Activated naive CD4-positive, alpha-beta T cell treated with anti-CD3 and anti-CD28 coated beads, Interleukin-2, amount 50 U/mL, for 24 hours (primary cell): ENCODE measurements at regions not wholly inside any gene's neighbourhood (a gene's known extent, or its start where the extent isn't known, plus 50 kb on each side); places are given as distances from the start of the nearest gene placed in this dataset.
"Not testable (repeated sequence)": the region's sequence is repeated elsewhere in the genome, so short reads cannot be mapped to it uniquely, and the experiment has no call there.

ENCODE experiments used
- H3K27ac Mint-ChIP-seq: one replicate; pipeline ENCODE4 v1.8.0; 2021; ENCODE audit warnings: mild to moderate bottlenecking, mixed read lengths
- H3K27me3 Mint-ChIP-seq: one replicate; pipeline ENCODE4 v1.8.0; 2021; ENCODE audit warnings: mixed read lengths
- H3K36me3 Mint-ChIP-seq: one replicate; pipeline ENCODE4 v1.8.0; 2021; ENCODE audit warnings: mixed read lengths
- H3K4me1 Mint-ChIP-seq: one replicate; pipeline ENCODE4 v1.8.0; 2021; ENCODE audit warnings: mixed read lengths
- H3K4me3 Mint-ChIP-seq: one replicate; pipeline ENCODE4 v1.8.0; 2021; ENCODE audit warnings: mild to moderate bottlenecking, mixed read lengths
- H3K9me3 Mint-ChIP-seq: one replicate; pipeline ENCODE4 v1.8.0; 2021; ENCODE audit warnings: mixed read lengths

DNA sequence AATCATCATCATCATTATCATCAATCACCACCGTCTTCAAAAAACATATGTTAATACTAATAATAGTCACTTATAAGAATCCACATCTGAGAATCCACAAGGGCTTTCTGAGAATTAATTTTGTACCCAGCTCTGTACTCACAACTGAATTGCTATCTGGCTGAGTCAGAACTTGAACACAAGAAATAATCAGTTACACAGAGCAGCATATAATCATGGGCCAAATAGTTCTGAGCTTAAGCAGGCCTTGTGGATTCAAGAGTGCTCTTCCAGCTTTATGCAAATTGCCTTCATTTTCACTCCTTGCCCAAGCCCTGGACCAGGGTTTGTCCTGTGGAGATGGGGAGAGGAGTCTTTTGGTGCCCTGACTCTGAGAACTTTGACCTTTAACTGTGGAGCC lies 304.5 kb downstream of the ZNF248 start:
- no peak overlapping the region for H3K4me3 Mint-ChIP-seq
- no peaks in the 10 kb centered on the region for H3K9me3 Mint-ChIP-seq

DNA sequence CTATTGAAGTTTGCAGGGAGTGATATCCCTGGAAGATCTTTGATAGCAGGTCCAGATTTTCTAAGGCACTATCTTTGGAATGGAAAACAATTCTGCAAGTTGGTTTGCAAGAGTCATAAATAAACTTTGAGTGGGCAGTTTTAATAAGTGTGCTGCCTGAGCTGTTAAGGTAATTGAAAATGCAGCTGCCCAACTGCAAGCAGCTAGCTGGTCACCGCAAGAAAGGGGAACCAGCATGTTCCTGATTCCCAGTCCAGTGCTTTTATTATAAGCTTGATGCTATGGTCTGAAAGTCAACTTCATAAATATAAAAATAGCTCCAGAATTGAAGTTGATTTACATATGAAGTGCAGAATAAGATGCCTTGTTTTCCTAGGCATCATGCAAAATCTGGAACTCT lies 308.4 kb downstream of the ZNF248 start:
- no peaks in the 10 kb centered on the region for H3K9me3 Mint-ChIP-seq
- no peak overlapping the region for H3K4me3 Mint-ChIP-seq
- no peaks in the 10 kb centered on the region for H3K27me3 Mint-ChIP-seq
- no peak overlapping the region for H3K27ac Mint-ChIP-seq
- no peaks in the 10 kb centered on the region for H3K4me1 Mint-ChIP-seq
- no peaks in the 10 kb centered on the region for H3K36me3 Mint-ChIP-seq

More for the DNA sequence above, 304.5 kb downstream of the ZNF248 start:
- Mint-ChIP-seq H3K4me1 (no peaks in the 10 kb centered on the region), H3K27me3 (no peaks in the 10 kb centered on the region), H3K36me3 (no peaks in the 10 kb centered on the region), H3K27ac (no peak overlapping the region)

DNA sequence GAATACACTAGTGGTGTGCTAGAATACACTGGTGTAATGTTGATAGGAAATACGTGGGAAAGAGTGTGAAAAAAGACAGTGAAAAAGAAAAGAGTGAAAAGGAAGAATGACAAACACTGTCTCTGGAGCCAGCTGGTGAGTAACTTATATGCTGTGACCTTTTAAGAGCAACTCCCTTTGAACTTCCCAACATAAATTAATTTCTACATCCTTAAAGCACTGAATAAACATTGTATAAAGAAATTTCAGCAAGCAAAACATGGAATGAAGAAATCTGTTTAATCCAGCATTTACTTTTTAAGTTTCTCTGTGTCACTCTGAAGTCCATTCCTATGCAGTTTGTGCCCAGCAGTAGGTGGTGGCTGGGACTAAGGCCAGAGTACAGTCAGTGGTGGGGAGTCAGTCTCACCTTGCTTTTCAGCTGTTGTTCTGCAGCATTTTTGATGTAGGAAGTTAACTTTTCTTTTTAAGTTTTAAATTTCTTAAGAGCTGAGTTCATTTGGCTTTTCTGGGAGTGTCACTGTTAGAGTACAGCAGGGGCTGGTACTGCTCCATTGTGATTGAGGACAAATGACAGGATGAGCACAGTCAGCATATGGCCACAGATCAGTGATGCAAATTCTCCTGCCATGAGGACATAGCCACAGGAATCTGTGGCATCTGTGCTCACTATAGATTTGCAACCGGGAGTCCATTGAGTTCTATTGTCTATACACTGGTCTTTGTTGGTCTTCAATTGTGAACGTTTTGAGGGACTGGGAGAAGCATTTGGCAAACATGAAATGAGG lies 321.8 kb downstream of the ZNF248 start:
- H3K4me1 Mint-ChIP-seq = no peaks in the 10 kb centered on the region

DNA sequence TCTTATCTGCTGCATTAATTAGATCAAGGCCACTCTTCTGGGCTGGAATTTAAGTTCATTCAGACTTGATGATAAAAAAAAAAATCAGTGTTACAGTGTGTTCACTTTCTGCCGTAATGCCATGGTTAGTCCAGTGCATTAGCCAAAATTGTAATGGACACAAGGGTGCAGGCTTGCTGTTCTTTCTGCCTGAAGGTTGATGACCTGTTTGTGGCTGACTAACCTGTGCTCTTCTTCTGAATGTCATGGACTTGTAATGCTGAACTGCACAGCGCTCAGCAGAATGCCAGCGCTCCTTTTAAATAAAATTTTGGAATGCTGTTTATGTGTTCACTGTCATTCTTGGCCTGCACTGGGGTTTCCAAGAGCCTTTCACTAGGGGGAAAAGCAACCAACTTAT lies 323.2 kb downstream of the ZNF248 start:
- no peaks in the 10 kb centered on the region for H3K27me3 Mint-ChIP-seq
- H3K4me1 Mint-ChIP-seq = no peaks in the 10 kb centered on the region
- H3K27ac Mint-ChIP-seq = no peak overlapping the region
- H3K36me3 Mint-ChIP-seq = no peaks in the 10 kb centered on the region
- H3K4me3 Mint-ChIP-seq = no peak overlapping the region
- H3K9me3 Mint-ChIP-seq = no peaks in the 10 kb centered on the region

More for the DNA sequence above, 321.8 kb downstream of the ZNF248 start:
- no peaks in the 10 kb centered on the region for H3K36me3 Mint-ChIP-seq
- no peaks in the 10 kb centered on the region for H3K27me3 Mint-ChIP-seq
- no peaks in the 10 kb centered on the region for H3K9me3 Mint-ChIP-seq
- H3K4me3 Mint-ChIP-seq = no peak overlapping the region
- H3K27ac Mint-ChIP-seq = no peak overlapping the region

DNA sequence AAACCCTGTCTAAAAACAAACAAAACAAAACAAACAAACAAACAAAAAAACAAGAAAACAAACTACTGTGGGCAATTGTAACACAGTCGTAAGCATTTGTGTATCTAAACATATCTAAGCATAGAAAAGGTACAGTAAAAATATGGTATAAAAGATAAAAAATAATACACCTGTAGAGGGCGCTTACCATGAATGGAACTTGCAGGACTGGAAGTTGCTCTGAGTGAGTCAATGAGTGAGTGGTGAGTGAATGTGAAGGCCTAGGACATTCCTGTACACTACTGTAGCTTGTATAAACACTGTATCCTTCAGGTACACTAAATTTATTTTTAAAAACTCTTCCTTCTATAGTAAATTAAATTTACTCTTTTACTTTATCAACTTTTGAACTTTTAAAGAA lies 332.0 kb downstream of the ZNF248 start:
- not testable (repeated sequence) for H3K27me3 Mint-ChIP-seq, H3K36me3 Mint-ChIP-seq, H3K9me3 Mint-ChIP-seq, H3K4me1 Mint-ChIP-seq, H3K4me3 Mint-ChIP-seq, H3K27ac Mint-ChIP-seq

DNA sequence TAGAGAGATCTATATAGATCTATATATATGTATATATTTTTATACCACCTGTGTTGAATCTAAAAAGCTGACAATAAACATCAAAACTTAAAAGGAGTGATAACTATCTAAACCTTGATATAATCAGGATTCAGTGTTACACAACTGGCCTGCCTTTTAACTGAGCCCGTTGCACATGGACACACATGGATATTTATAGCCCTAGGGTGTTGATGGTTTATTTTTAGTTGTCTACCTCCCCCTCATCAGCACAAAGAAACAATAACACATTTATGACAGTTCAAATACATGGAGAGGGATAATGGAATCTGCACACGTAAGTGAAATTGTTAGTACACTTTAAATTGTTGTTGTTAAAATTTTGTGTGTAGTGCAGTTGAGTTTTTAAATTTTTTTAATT lies 336.9 kb downstream of the ZNF248 start:
- Mint-ChIP-seq H3K27ac (no peak overlapping the region), H3K4me3 (no peak overlapping the region), H3K4me1 (no peaks in the 10 kb centered on the region), H3K9me3 (peaks cover 9% of the 10 kb centered on the region), H3K27me3 (no peaks in the 10 kb centered on the region), H3K36me3 (no peaks in the 10 kb centered on the region)

DNA sequence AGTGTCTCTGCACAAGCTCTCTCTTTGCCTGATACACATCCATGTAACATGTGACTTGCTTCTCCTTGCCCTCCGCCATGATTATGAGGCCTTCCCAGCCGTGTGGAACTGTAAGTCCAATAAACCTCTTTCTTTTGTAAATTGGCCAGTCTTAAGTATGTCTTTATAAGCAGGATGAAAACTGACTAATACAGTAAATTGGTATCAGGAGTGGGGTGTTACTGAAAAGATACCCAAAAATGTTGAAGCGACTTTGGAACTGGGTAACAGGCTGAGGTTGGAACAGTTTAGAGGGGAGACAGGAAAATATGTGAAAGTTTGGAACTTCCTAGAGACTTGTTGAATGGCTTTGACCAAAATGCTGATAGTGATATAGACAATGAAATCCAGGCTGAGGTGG lies 346.9 kb downstream of the ZNF248 start:
- H3K36me3 Mint-ChIP-seq, H3K27ac Mint-ChIP-seq, H3K27me3 Mint-ChIP-seq, H3K4me1 Mint-ChIP-seq, H3K4me3 Mint-ChIP-seq: not testable (repeated sequence)
- H3K9me3 Mint-ChIP-seq = peaks cover 22% of the 10 kb centered on the region

DNA sequence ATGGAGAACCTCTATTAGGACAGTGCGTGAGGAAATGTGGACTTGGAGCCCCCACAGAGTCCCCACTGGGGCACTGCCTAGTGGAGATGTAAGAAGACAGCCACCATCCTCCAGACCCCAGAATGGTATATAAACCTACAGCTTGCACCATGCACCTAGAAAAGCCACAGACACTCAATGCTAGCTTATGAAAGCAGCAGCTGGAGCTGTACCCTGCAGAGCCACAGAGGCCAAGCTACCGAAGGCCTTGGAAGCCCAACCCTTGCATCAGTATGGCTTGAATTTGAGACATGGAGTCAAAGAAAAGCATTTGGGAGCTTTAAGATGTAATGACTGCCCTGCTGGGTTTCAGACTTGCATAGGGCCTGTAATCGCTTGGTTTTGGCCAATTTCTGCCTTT lies 361.3 kb downstream of the ZNF248 start:
- Mint-ChIP-seq H3K36me3 (no peaks in the 10 kb centered on the region), H3K4me1 (no peaks in the 10 kb centered on the region), H3K27me3 (no peaks in the 10 kb centered on the region), H3K9me3 (no peaks in the 10 kb centered on the region), H3K27ac (no peak overlapping the region), H3K4me3 (no peak overlapping the region)

DNA sequence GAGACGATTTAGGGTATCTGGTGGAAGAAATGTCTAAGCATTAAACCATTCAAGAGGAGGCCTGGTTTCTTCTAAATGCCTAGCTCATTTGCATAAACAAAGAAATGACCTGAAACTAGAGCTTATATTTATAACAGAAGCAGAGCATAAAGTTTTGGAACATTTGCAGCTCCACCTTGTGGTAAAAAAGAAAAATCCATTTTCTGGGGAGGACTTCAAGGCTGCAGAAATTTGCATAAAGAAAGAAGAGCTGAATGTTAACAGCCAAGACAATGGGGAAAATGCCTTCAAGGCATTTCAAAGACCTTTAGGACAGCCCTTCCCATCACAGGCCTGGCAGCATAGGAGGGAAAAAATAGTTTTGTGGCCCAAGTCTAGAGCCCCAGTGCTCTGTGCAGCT lies 362.0 kb downstream of the ZNF248 start:
- no peaks in the 10 kb centered on the region for H3K4me1 Mint-ChIP-seq
- no peaks in the 10 kb centered on the region for H3K9me3 Mint-ChIP-seq
- H3K27me3 Mint-ChIP-seq = no peaks in the 10 kb centered on the region
- H3K4me3 Mint-ChIP-seq = no peak overlapping the region
- H3K27ac Mint-ChIP-seq = no peak overlapping the region
- H3K36me3 Mint-ChIP-seq = no peaks in the 10 kb centered on the region

DNA sequence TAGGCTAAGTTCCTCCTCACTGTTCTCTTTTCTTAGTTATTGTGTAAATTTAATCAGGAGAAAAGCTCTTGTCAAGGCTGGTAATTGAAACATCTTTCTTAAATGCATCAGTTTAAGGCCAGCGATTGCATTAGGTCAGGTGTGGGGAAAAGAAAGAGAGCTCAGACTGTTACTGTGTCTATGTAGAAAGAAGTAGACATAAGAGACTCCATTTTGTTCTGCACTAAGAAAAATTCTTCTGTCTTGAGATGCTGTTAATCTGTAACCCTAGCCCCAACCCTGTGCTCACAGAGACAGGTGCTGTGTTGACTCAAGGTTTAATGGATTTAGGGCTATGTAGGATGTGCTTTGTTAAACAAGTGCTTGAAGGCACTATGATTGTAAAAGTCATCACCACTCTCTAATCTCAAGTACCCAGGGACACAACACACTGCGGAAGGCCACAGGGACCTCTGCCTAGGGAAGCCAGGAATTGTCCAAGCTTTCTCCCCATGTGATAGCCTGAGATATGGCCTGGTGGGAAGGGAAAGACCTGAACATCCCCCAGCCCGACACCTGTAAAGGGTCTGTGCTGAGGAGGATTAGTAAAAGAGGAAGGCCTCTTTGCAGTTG lies 364.1 kb downstream of the ZNF248 start:
- H3K36me3 Mint-ChIP-seq, H3K27me3 Mint-ChIP-seq, H3K27ac Mint-ChIP-seq, H3K9me3 Mint-ChIP-seq, H3K4me1 Mint-ChIP-seq, H3K4me3 Mint-ChIP-seq: not testable (repeated sequence)

DNA sequence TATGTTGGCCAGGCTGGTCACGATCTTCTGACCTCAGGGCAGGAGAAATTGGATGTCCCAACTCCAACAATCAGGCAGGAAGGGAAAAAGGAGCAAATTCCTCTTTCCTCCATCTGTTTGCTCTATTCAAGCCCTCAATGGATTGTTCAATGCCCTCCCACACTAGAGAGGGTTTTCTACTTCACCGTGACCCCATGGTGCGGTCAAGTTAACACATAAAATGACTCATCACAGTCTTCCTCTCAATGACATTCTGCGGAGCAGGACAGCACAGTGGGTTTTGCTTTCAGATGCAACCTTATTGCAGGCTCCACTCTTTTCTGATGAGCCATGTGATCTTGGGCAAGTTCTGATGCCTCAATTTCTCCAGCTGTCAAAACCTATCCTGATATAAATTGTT lies 364.9 kb downstream of the ANKRD30A start:
- Mint-ChIP-seq H3K36me3 (no peaks in the 10 kb centered on the region), H3K4me3 (no peak overlapping the region), H3K27ac (no peak overlapping the region), H3K9me3 (peaks cover 7% of the 10 kb centered on the region), H3K4me1 (no peaks in the 10 kb centered on the region), H3K27me3 (no peaks in the 10 kb centered on the region)

DNA sequence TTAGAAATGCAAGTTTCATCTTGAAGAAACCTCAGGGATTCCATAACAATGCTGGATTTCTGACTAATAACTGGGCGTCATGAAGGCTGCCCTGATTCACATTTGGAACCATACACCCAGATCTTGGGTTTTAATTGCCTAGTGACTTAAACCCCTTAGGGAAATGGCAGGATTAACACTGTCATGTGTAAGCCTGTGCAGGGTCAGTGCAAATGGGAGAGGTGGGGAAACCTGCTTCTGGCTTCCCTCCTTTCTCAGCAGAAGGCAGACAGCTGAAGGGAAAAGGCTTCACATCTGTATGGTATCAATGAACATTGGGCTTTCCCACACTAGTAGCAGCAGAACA lies 364.2 kb downstream of the ANKRD30A start:
- no peaks in the 10 kb centered on the region for H3K4me1 Mint-ChIP-seq
- H3K9me3 Mint-ChIP-seq = peaks cover 7% of the 10 kb centered on the region
- H3K4me3 Mint-ChIP-seq = no peak overlapping the region
- no peak overlapping the region for H3K27ac Mint-ChIP-seq
- H3K27me3 Mint-ChIP-seq = no peaks in the 10 kb centered on the region
- H3K36me3 Mint-ChIP-seq = no peaks in the 10 kb centered on the region

DNA sequence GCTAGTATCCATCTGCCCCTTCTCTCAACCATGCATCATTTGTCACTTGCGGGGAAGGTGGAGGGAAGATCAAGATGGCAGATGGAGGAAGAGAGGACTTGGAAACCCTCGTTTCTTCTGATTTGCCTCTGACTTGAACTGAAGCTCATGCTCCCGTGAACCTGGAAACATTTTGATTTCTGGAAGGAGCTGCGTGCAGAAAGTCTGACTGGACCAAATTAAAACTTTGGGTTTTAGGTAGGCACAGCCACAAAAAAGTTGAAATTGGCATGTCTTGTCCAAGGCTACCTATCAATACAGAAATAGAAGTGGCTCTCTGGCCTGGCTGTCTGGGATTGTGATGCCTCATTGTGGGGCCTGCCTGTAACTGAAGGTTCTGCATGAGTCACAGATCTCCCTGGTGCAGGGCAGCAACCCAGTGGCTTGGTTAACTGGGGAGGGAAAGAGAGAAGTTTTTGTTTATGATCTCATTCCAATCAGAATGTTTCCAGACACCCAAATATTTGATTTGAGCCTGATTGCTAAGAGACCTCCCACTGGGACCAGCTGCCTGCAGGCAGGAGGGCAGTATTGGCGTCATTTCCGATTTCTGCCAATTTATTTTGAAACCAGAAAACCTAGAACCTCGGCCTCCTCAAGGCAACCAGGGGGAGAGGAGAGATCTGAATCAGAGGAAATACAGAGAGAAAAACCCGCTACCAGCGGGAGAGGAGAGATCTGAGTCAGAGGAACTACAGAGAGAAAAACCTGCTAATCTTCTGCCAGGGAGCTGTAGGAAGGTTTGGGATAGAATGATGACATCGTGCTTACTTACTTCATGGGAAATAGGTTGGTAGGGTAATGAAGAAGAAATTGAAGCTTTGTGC lies 363.6 kb downstream of the ANKRD30A start:
- no peak overlapping the region for H3K27ac Mint-ChIP-seq
- H3K36me3 Mint-ChIP-seq = no peaks in the 10 kb centered on the region
- no peaks in the 10 kb centered on the region for H3K27me3 Mint-ChIP-seq
- H3K9me3 Mint-ChIP-seq = peaks cover 7% of the 10 kb centered on the region
- H3K4me3 Mint-ChIP-seq = no peak overlapping the region
- H3K4me1 Mint-ChIP-seq = no peaks in the 10 kb centered on the region

DNA sequence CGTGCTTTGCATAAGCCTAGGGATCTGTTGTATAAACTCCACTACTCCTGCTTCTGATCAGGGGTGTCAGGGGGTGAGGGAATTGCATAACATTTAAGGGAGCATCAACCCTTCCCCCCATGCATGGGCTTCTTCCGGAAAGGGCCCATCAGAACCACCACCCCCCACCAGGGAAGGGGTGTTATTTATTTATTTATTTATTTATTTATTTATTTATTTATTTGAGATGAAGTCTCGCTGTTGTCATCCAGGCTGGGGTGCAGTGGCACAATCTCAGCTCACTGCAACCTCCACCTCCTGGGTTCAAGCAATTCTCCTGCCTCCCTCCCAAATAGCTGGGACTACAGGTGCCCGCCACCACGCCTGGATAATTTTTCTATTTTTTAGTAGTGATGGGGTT lies 355.2 kb downstream of the ANKRD30A start:
- H3K4me1 Mint-ChIP-seq, H3K4me3 Mint-ChIP-seq, H3K27me3 Mint-ChIP-seq, H3K27ac Mint-ChIP-seq, H3K9me3 Mint-ChIP-seq, H3K36me3 Mint-ChIP-seq: not testable (repeated sequence)

DNA sequence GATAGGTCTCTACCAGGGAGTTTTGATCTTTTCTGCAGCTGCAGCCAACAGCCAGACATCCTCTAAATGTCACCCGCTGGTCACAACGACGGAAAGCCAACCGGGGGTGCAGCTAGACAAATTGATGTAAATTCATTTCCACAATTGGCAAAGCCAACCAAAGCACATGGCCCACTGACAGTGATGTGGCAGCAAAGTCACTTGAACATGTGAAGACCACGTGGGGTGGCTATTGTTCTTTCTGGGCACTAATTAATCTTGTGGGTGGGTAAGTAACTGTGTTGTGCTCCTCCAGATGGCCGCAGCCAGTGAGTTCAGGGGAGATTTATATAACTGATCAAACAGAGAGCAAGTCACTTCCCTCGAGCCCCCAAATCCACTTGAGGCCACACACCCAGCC lies 354.1 kb downstream of the ANKRD30A start:
- Mint-ChIP-seq H3K27me3 (no peaks in the 10 kb centered on the region), H3K9me3 (no peaks in the 10 kb centered on the region), H3K4me3 (no peak overlapping the region), H3K4me1 (no peaks in the 10 kb centered on the region), H3K36me3 (no peaks in the 10 kb centered on the region), H3K27ac (no peak overlapping the region)

DNA sequence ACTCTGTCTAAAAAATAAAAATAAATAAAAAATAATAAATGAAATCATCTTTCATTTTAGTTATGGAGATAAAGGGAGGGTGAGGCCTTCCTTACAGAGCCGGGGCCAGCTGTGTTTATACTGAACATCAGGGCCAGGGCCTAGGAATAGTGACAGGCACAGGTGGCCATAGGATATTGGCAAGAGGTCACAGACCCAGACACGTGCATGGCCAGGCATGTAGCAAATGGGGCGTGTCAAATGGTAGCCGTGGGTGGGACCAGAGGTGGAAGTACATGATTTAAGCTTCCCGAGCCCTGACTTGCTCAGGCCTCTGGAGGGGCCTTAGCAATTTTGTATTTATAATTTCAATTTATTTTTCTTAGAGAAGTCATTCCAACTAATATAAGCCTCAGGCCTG lies 353.0 kb downstream of the ANKRD30A start:
- no peaks in the 10 kb centered on the region for H3K36me3 Mint-ChIP-seq
- no peak overlapping the region for H3K4me3 Mint-ChIP-seq
- no peaks in the 10 kb centered on the region for H3K9me3 Mint-ChIP-seq
- H3K27me3 Mint-ChIP-seq = no peaks in the 10 kb centered on the region
- H3K4me1 Mint-ChIP-seq = no peaks in the 10 kb centered on the region
- no peak overlapping the region for H3K27ac Mint-ChIP-seq
